GM12872 (cell line): ENCODE measurements at regions not wholly inside any gene's neighbourhood (a gene's known extent, or its start where the extent isn't known, plus 50 kb on each side); places are given as distances from the start of the nearest gene placed in this dataset.

ENCODE experiments used
- TF ChIP-seq, protein P1 (sequence below): IDR thresholded peaks from 3 replicates; pipeline ENCODE4 v1.5.1; 2011; ENCODE audit warnings: low read depth, mild to moderate bottlenecking, low read length, moderate library complexity; ENCODE audit not compliant: insufficient read depth

DNA sequence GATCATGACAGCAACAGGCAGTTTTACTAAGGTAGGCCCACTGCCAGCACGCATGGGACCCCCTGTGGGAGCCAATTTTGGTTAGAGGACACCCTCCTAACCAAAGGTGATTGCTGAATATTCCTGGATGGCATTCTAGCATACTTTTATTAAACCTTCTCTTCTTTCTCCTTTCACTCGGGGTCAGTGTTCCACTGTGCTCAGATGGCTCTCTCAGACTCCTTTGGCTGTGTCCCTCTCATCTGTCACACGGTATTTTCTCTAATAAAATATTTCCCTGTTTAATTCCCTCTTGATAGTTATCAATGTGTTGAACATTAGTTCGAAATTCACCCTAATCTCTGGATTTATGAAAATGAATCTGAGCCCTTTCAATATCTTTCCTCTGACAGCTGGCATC is 1315.3 kb downstream of the FSTL5 start:
- TF ChIP-seq, protein P1, sequence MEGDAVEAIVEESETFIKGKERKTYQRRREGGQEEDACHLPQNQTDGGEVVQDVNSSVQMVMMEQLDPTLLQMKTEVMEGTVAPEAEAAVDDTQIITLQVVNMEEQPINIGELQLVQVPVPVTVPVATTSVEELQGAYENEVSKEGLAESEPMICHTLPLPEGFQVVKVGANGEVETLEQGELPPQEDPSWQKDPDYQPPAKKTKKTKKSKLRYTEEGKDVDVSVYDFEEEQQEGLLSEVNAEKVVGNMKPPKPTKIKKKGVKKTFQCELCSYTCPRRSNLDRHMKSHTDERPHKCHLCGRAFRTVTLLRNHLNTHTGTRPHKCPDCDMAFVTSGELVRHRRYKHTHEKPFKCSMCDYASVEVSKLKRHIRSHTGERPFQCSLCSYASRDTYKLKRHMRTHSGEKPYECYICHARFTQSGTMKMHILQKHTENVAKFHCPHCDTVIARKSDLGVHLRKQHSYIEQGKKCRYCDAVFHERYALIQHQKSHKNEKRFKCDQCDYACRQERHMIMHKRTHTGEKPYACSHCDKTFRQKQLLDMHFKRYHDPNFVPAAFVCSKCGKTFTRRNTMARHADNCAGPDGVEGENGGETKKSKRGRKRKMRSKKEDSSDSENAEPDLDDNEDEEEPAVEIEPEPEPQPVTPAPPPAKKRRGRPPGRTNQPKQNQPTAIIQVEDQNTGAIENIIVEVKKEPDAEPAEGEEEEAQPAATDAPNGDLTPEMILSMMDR = no peak

DNA sequence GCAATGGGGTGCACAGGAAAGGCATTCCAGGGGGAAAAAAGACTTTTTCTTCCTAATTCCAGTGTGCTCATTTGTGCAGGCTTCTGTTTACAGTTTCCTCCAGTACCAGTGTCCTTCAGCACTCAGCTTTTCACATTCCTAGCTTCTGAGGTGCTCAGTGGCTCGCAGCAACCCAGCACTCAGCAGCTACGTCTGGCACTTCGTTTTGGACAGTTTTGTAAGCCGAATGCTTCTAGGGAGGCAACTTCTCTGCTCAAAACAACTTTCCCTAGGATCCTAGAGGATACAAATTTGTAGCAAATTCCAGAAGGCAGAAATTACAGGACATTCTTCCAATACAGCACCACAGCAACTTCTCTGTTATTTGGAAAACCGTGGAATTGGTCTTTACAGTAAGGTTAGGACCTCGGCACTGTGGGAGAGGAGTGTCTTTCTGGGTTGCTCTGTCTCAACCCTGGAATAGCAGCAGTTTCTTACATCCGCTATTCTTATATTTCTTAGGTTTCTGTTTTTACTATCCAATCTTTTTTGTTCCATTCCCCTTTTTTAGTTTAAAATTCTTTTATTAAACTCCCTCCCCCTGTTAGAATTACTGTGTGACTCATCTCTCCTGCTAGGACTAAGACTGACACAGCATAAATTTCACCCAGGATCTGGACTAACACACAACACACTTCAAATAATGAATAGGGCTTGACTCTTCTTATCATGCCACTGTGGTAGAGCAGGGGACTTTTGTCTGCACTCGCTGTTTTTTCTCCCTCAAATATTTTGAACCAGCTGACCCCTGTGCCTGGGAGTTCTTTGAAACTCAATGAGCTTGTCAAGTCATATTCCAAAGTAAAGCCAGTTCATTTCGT is 1314.7 kb downstream of the FSTL5 start:
- TF ChIP-seq, protein P1 = no peak

DNA sequence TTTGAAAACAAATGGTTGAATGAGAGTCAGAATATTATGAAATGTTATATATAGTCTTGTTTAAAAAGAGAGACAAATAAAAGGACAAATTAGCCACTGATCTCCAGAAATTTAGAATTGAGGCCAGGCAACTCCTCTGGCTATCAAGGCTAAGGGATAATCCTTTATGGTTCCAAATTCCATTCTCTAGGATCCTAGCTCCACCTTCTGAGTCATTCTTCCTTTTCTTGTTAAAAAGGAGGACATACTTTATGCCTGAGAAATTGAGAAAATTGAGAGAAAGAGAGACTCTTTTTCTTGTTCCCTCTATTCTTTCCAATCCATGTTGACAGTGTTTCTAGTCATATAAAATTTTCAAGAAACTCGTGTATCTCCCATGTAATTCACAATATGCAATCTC is 1299.5 kb downstream of the FSTL5 start:
- TF ChIP-seq, protein P1 = no peak

DNA sequence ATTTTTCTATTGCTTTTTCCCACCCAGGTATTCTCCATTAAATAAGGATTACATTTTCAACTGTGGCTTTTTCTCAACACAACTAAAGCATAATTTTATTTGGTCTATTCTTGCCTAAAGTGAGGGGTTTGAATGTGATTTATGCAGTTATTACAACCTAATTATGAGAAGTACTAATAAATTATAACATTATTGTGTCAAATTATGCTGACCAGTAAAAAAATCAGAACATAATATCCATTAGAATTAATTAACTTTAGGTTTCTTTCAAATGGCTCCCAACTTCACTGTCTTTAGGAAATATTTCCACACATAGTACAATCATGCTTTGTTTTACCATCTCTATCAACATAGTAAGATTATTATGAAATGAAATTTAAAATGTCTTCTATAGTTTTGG is 1293.9 kb downstream of the FSTL5 start:
- TF ChIP-seq, protein P1 = no peak

DNA sequence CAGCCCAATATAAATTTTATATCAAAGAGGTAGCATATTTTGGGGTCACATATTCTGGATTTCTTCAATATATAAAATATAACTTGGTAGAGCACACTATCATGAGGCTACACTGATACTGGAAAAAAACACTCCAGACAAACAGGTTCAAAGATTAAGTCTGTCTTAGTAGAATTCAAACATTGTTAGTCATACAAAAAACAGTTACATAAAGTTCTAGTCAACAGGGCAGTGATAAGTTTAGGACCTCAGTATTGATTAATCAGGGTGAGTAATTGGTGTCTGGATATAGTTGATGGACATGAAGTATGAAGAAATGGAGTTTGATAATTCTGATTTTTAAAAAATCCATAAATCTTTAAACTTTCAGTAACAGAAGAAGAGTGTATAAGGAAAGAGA is 1291.3 kb downstream of the FSTL5 start:
- TF ChIP-seq, protein P1 = no peak

DNA sequence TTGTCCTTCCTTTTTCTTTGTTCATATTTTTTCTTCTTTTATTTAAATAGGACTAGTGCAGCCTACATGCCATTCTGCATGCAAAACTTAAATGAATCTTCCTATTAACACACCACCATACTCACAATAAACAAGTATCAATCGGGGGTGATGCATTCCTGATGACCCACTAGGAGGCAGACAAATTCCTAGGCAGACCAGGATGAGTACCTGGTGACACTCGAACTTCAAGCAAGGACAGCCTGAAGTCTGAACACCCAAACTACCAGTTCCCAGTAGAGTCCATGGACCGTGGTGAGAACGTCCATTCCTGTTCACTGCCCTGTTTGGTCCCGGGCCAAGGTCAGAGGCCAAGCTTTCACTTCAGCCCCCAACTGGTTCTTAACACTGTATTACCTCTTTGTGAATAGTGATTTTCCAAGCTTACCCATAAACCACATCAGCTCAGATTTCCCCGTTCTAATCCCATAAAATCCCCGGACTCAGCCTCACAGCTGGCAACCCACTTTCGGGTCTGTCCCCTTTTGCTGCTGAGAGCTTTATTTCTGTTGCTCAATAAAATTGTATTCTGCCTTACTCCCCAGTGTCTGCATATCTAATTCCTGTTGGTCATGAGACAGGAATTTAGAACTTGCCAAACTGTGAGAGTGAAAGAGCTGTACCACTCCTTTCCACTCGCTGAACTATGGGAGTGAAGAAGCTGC is 1286.6 kb downstream of the FSTL5 start:
- TF ChIP-seq, protein P1 = no peak

DNA sequence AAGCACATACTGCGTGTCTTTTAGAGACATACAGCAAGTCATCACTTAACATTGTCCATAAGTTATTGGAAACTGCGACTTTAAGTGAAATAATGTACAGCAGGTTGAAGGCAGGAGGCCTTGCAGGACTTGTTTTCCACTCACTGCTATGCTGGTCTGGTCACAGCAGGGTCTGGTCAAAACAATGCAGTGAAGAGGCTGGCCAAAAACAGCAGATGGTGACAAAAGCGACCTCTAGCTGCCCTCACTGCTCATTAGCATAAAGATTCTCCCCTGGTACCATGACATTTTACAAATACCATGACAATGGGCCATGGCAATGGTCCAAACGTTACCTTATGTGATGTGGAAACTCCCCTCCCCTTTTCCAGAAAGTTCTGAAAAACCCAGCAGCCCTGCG is 1283.6 kb downstream of the FSTL5 start:
- TF ChIP-seq, protein P1 = no peak
